ENCODE measurements at regions not wholly inside any gene's neighbourhood (a gene's known extent, or its start where the extent isn't known, plus 50 kb on each side); places are given as distances from the start of the nearest gene placed in this dataset.

GRCh38 chr2:7891312-7891711 is 790.5 kb upstream of the ID2 start:
- no peaks in the 10 kb centered on the region for H3K9me3 Mint-ChIP-seq (ENCODE audit: unreplicated experiment)
- no peak for TF ChIP-seq CTCF (IDR thresholded peaks at IDR 0.05)
- DNase-seq (ENCODE audit: extremely low spot score, unreplicated experiment) = no peak
- H3K4me3 Mint-ChIP-seq (ENCODE audit: unreplicated experiment) = no peak overlapping the region
- no peaks in the 10 kb centered on the region for H3K4me1 Mint-ChIP-seq (ENCODE audit: unreplicated experiment)
- no peak overlapping the region for H3K27ac Mint-ChIP-seq (ENCODE audit: unreplicated experiment)
- H3K36me3 Mint-ChIP-seq (ENCODE audit: unreplicated experiment) = no peaks in the 10 kb centered on the region
- peaks cover 3% of the 10 kb centered on the region for H3K27me3 Mint-ChIP-seq (ENCODE audit: unreplicated experiment)

GRCh38 chr2:7895289-7895688 is 786.6 kb upstream of the ID2 start:
- H3K9me3 Mint-ChIP-seq (ENCODE audit: unreplicated experiment) = no peaks in the 10 kb centered on the region
- no peaks in the 10 kb centered on the region for H3K36me3 Mint-ChIP-seq (ENCODE audit: unreplicated experiment)
- no peaks in the 10 kb centered on the region for H3K4me1 Mint-ChIP-seq (ENCODE audit: unreplicated experiment)
- TF ChIP-seq CTCF (IDR thresholded peaks at IDR 0.05) = no peak
- peaks cover 8% of the 10 kb centered on the region for H3K27me3 Mint-ChIP-seq (ENCODE audit: unreplicated experiment)
- no peak overlapping the region for H3K4me3 Mint-ChIP-seq (ENCODE audit: unreplicated experiment)
- no peak for DNase-seq (ENCODE audit: extremely low spot score, unreplicated experiment)
- H3K27ac Mint-ChIP-seq (ENCODE audit: unreplicated experiment) = no peak overlapping the region

- H3K27me3 Mint-ChIP-seq (ENCODE audit: unreplicated experiment) = peaks cover 5% of the 10 kb centered on the region
- TF ChIP-seq CTCF (IDR thresholded peaks at IDR 0.05) = no peak
- no peaks in the 10 kb centered on the region for H3K9me3 Mint-ChIP-seq (ENCODE audit: unreplicated experiment)
- no peaks in the 10 kb centered on the region for H3K36me3 Mint-ChIP-seq (ENCODE audit: unreplicated experiment)
- H3K4me1 Mint-ChIP-seq (ENCODE audit: unreplicated experiment) = no peaks in the 10 kb centered on the region
- H3K4me3 Mint-ChIP-seq (ENCODE audit: unreplicated experiment) = no peak overlapping the region
- no peak overlapping the region for H3K27ac Mint-ChIP-seq (ENCODE audit: unreplicated experiment)
- no peak for DNase-seq (ENCODE audit: extremely low spot score, unreplicated experiment)
Measured at GRCh38 chr2:7896940-7897487, 784.8 kb upstream of the ID2 start.

- Mint-ChIP-seq H3K27ac (ENCODE audit: unreplicated experiment) (no peak overlapping the region), H3K9me3 (ENCODE audit: unreplicated experiment) (no peaks in the 10 kb centered on the region), H3K36me3 (ENCODE audit: unreplicated experiment) (no peaks in the 10 kb centered on the region), H3K4me3 (ENCODE audit: unreplicated experiment) (no peak overlapping the region), H3K27me3 (ENCODE audit: unreplicated experiment) (peaks cover 7% of the 10 kb centered on the region), H3K4me1 (ENCODE audit: unreplicated experiment) (no peaks in the 10 kb centered on the region)
- no peak for TF ChIP-seq CTCF (IDR thresholded peaks at IDR 0.05)
- no peak for DNase-seq (ENCODE audit: extremely low spot score, unreplicated experiment)
Measured at GRCh38 chr2:7899241-7899640, 782.6 kb upstream of the ID2 start.

- TF ChIP-seq CTCF (IDR thresholded peaks at IDR 0.05) = no peak
- Mint-ChIP-seq H3K27me3 (ENCODE audit: unreplicated experiment) (peaks cover 7% of the 10 kb centered on the region), H3K4me1 (ENCODE audit: unreplicated experiment) (no peaks in the 10 kb centered on the region), H3K27ac (ENCODE audit: unreplicated experiment) (no peak overlapping the region), H3K9me3 (ENCODE audit: unreplicated experiment) (no peaks in the 10 kb centered on the region), H3K4me3 (ENCODE audit: unreplicated experiment) (no peak overlapping the region), H3K36me3 (ENCODE audit: unreplicated experiment) (no peaks in the 10 kb centered on the region)
- DNase-seq (ENCODE audit: extremely low spot score, unreplicated experiment) = no peak
Measured at GRCh38 chr2:7899923-7900322, 781.9 kb upstream of the ID2 start.
